ENCODE measurements at regions not wholly inside any gene's neighbourhood (a gene's known extent, or its start where the extent isn't known, plus 50 kb on each side); places are given as distances from the start of the nearest gene placed in this dataset.

- H3K36me3 Mint-ChIP-seq, result peaks cover 0 to 6% (median 0%) of the 10 kb centered on the region in 3 donors
- ATAC-seq (no peak), DNase-seq (no peak)
- H3K9me3 Mint-ChIP-seq, result peaks cover 0 to 14% (median 3%) of the 10 kb centered on the region in 9 donors
- H3K27ac Mint-ChIP-seq, result no peak overlapping the region
- H3K4me1 Mint-ChIP-seq, result no peaks in the 10 kb centered on the region
- H3K27me3 Mint-ChIP-seq, result peaks cover 0 to 3% (median 0%) of the 10 kb centered on the region in 5 donors
- no peak overlapping the region for H3K4me3 Mint-ChIP-seq
- POLR2A ChIA-PET, result no interaction called here
Measured at GRCh38 chr3:87390821-87391220, 114.4 kb upstream of the POU1F1 start.

GRCh38 chr3:87390353-87390752 lies 114.0 kb upstream of the POU1F1 start:
- H3K27ac Mint-ChIP-seq, result no peak overlapping the region
- DNase-seq (no peak), ATAC-seq (no peak)
- POLR2A ChIA-PET, result no interaction called here
- H3K27me3 Mint-ChIP-seq, result peaks cover 0 to 3% (median 0%) of the 10 kb centered on the region in 5 donors
- no peaks in the 10 kb centered on the region for H3K4me1 Mint-ChIP-seq
- peaks cover 0 to 6% (median 0%) of the 10 kb centered on the region in 3 donors for H3K36me3 Mint-ChIP-seq
- H3K4me3 Mint-ChIP-seq, result no peak overlapping the region
- H3K9me3 Mint-ChIP-seq, result peaks cover 0 to 14% (median 3%) of the 10 kb centered on the region in 9 donors

GRCh38 chr3:87375231-87375682 lies 98.9 kb upstream of the POU1F1 start:
- Mint-ChIP-seq H3K36me3 (no peaks in the 10 kb centered on the region), H3K27me3 (peaks cover 0 to 16% (median 2%) of the 10 kb centered on the region in 5 donors), H3K27ac (no peak overlapping the region), H3K4me3 (no peak overlapping the region), H3K4me1 (no peaks in the 10 kb centered on the region), H3K9me3 (peaks cover 0 to 4% (median 0%) of the 10 kb centered on the region in 9 donors)
- ATAC-seq, result no peak
- POLR2A ChIA-PET, result no interaction called here
- no peak for DNase-seq

- no peak overlapping the region for H3K4me3 Mint-ChIP-seq
- H3K9me3 Mint-ChIP-seq, result peaks cover 0 to 6% (median 0%) of the 10 kb centered on the region in 9 donors
- ATAC-seq (no peak), DNase-seq (no peak)
- no peaks in the 10 kb centered on the region for H3K36me3 Mint-ChIP-seq
- no peaks in the 10 kb centered on the region for H3K4me1 Mint-ChIP-seq
- no peak overlapping the region for H3K27ac Mint-ChIP-seq
- POLR2A ChIA-PET, result no interaction called here
- peaks cover 0 to 16% (median 2%) of the 10 kb centered on the region in 5 donors for H3K27me3 Mint-ChIP-seq
Measured at GRCh38 chr3:87370007-87370406, 93.6 kb upstream of the POU1F1 start.

GRCh38 chr3:87367736-87368135 lies 91.4 kb upstream of the POU1F1 start:
- POLR2A ChIA-PET, result no interaction called here
- no peak overlapping the region for H3K27ac Mint-ChIP-seq

GRCh38 chr3:87363721-87364120 lies 87.3 kb upstream of the POU1F1 start:
- Mint-ChIP-seq H3K27ac (no peak overlapping the region), H3K36me3 (no peaks in the 10 kb centered on the region), H3K9me3 (peaks cover 0 to 2% (median 0%) of the 10 kb centered on the region in 9 donors), H3K4me3 (no peak overlapping the region), H3K4me1 (no peaks in the 10 kb centered on the region), H3K27me3 (peaks cover 0 to 2% (median 0%) of the 10 kb centered on the region in 5 donors)
- POLR2A ChIA-PET, result no interaction called here
- DNase-seq (no peak), ATAC-seq (no peak)

More at GRCh38 chr3:87367736-87368135, 91.4 kb upstream of the POU1F1 start:
- no peak overlapping the region for H3K4me3 Mint-ChIP-seq
- ATAC-seq (no peak), DNase-seq (no peak)
- no peaks in the 10 kb centered on the region for H3K4me1 Mint-ChIP-seq
- no peaks in the 10 kb centered on the region for H3K36me3 Mint-ChIP-seq
- H3K27me3 Mint-ChIP-seq, result peaks cover 0 to 2% (median 0%) of the 10 kb centered on the region in 5 donors
- peaks cover 0 to 2% (median 0%) of the 10 kb centered on the region in 9 donors for H3K9me3 Mint-ChIP-seq

- POLR2A ChIA-PET, result no interaction called here
- ATAC-seq (no peak), DNase-seq (no peak)
- Mint-ChIP-seq H3K9me3 (peaks cover 0 to 2% (median 0%) of the 10 kb centered on the region in 9 donors), H3K36me3 (no peaks in the 10 kb centered on the region), H3K4me1 (no peaks in the 10 kb centered on the region), H3K27ac (no peak overlapping the region), H3K27me3 (peaks cover 0 to 2% (median 0%) of the 10 kb centered on the region in 5 donors), H3K4me3 (no peak overlapping the region)
Measured at GRCh38 chr3:87361956-87362355, 85.6 kb upstream of the POU1F1 start.

GRCh38 chr3:87361271-87361670 lies 84.9 kb upstream of the POU1F1 start:
- no peaks in the 10 kb centered on the region for H3K4me1 Mint-ChIP-seq
- no peaks in the 10 kb centered on the region for H3K27me3 Mint-ChIP-seq
- ATAC-seq (no peak), DNase-seq (no peak)
- POLR2A ChIA-PET, result no interaction called here
- H3K4me3 Mint-ChIP-seq, result no peak overlapping the region
- H3K36me3 Mint-ChIP-seq, result no peaks in the 10 kb centered on the region
- no peak overlapping the region for H3K27ac Mint-ChIP-seq
- H3K9me3 Mint-ChIP-seq, result peaks cover 0 to 2% (median 0%) of the 10 kb centered on the region in 9 donors

- H3K27ac Mint-ChIP-seq, result no peak overlapping the region
- POLR2A ChIA-PET, result no interaction called here
- H3K9me3 Mint-ChIP-seq, result no peaks in the 10 kb centered on the region
- H3K27me3 Mint-ChIP-seq, result no peaks in the 10 kb centered on the region
- H3K4me3 Mint-ChIP-seq, result no peak overlapping the region
- no peaks in the 10 kb centered on the region for H3K4me1 Mint-ChIP-seq
- DNase-seq, result no peak
- no peaks in the 10 kb centered on the region for H3K36me3 Mint-ChIP-seq
- ATAC-seq, result no peak
Measured at GRCh38 chr3:87359826-87360225, 83.4 kb upstream of the POU1F1 start.

GRCh38 chr3:87359025-87359424 lies 82.6 kb upstream of the POU1F1 start:
- ATAC-seq (no peak), DNase-seq (no peak)
- Mint-ChIP-seq H3K36me3 (no peaks in the 10 kb centered on the region), H3K9me3 (no peaks in the 10 kb centered on the region), H3K27me3 (peaks cover 0 to 5% (median 0%) of the 10 kb centered on the region in 5 donors), H3K27ac (no peak overlapping the region), H3K4me1 (no peaks in the 10 kb centered on the region), H3K4me3 (no peak overlapping the region)
- POLR2A ChIA-PET, result no interaction called here

GRCh38 chr3:87358066-87358465 lies 81.7 kb upstream of the POU1F1 start:
- DNase-seq (no peak), ATAC-seq (no peak)
- no peaks in the 10 kb centered on the region for H3K9me3 Mint-ChIP-seq
- peaks cover 0 to 9% (median 0%) of the 10 kb centered on the region in 5 donors for H3K27me3 Mint-ChIP-seq
- no peak overlapping the region for H3K4me3 Mint-ChIP-seq
- H3K27ac Mint-ChIP-seq, result no peak overlapping the region
- POLR2A ChIA-PET, result no interaction called here
- H3K4me1 Mint-ChIP-seq, result no peaks in the 10 kb centered on the region
- H3K36me3 Mint-ChIP-seq, result no peaks in the 10 kb centered on the region

- POLR2A ChIA-PET, result no interaction called here
- no peak for ATAC-seq
- H3K27me3 Mint-ChIP-seq, result peaks cover 0 to 10% (median 2%) of the 10 kb centered on the region in 5 donors
- no peaks in the 10 kb centered on the region for H3K36me3 Mint-ChIP-seq
- no peak overlapping the region for H3K4me3 Mint-ChIP-seq
- no peak overlapping the region for H3K27ac Mint-ChIP-seq
- no peak for DNase-seq
- no peaks in the 10 kb centered on the region for H3K9me3 Mint-ChIP-seq
- no peaks in the 10 kb centered on the region for H3K4me1 Mint-ChIP-seq
Measured at GRCh38 chr3:87354398-87354797, 78.0 kb upstream of the POU1F1 start.

- peaks cover 0 to 10% (median 3%) of the 10 kb centered on the region in 5 donors for H3K27me3 Mint-ChIP-seq
- no peaks in the 10 kb centered on the region for H3K4me1 Mint-ChIP-seq
- no peaks in the 10 kb centered on the region for H3K9me3 Mint-ChIP-seq
- ATAC-seq, result no peak
- DNase-seq, result no peak
- H3K27ac Mint-ChIP-seq, result no peak overlapping the region
- POLR2A ChIA-PET, result no interaction called here
- H3K4me3 Mint-ChIP-seq, result no peak overlapping the region
- no peaks in the 10 kb centered on the region for H3K36me3 Mint-ChIP-seq
Measured at GRCh38 chr3:87351937-87352336, 75.6 kb upstream of the POU1F1 start.

All from naive thymus-derived CD8-positive, alpha-beta T cell (primary cell).